HG03520 (cell line): ENCODE measurements at regions not wholly inside any gene's neighbourhood (a gene's known extent, or its start where the extent isn't known, plus 50 kb on each side); places are given as distances from the start of the nearest gene placed in this dataset.
"Not testable (repeated sequence)": the region's sequence is repeated elsewhere in the genome, so short reads cannot be mapped to it uniquely, and the experiment has no call there.

Source experiments
- ATAC-seq: cut with Tn5 transposase; IDR thresholded peaks from one replicate; pipeline ENCODE4 v1.9.1; 2021; ENCODE audit warnings: mild to moderate bottlenecking, moderate library complexity; ENCODE audit not compliant: unreplicated experiment

GRCh38 chr6:167661552-167662044, 165.1 kb upstream of the AFDN start:
- no peak for ATAC-seq

DNA sequence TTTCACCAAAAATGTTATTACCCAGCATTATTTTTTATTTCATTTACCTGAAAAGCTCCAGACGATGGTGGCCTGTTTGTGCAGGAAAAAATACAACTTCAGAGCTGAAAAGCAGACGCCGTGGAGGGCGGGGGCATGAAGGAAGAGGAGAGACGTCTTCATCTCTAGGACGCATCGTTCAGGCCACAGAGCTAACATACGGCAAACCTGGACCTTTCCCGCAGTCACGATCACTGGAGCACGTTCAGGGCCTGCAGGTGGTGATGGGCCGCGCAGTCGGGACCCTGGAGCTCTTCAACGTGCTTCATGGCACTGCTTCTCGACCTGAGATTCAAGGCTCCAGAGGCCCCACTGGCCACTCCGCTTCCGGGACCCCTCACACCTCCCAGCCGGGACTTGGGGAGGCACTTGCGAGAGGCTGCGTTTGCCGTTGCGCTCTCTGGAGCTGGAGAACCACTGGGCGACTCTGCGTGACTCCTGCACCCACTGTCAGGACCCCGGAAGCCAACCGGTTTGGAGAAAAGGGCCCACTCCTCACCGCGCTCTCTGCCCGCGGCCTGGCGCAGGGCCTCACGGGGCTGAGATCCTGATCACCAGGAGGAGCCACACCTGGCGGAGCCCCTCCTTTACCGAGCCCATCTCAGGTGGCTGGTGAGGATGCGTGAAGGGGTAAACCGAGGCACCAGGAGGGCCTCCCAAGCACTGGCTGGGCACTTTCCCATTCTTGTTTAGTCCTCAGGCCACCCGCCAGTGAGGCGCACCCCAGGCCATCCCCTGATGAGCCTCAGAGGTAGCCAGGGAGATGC, 164.4 kb upstream of the AFDN start:
- ATAC-seq = no peak

GRCh38 chr6:167662881-167663205, 163.9 kb upstream of the AFDN start:
- ATAC-seq = no peak

- no peak for ATAC-seq
Measured at GRCh38 chr6:167663316-167663715, 163.4 kb upstream of the AFDN start.

- ATAC-seq = no peak
Measured at GRCh38 chr6:167663784-167664443, 162.8 kb upstream of the AFDN start.

DNA sequence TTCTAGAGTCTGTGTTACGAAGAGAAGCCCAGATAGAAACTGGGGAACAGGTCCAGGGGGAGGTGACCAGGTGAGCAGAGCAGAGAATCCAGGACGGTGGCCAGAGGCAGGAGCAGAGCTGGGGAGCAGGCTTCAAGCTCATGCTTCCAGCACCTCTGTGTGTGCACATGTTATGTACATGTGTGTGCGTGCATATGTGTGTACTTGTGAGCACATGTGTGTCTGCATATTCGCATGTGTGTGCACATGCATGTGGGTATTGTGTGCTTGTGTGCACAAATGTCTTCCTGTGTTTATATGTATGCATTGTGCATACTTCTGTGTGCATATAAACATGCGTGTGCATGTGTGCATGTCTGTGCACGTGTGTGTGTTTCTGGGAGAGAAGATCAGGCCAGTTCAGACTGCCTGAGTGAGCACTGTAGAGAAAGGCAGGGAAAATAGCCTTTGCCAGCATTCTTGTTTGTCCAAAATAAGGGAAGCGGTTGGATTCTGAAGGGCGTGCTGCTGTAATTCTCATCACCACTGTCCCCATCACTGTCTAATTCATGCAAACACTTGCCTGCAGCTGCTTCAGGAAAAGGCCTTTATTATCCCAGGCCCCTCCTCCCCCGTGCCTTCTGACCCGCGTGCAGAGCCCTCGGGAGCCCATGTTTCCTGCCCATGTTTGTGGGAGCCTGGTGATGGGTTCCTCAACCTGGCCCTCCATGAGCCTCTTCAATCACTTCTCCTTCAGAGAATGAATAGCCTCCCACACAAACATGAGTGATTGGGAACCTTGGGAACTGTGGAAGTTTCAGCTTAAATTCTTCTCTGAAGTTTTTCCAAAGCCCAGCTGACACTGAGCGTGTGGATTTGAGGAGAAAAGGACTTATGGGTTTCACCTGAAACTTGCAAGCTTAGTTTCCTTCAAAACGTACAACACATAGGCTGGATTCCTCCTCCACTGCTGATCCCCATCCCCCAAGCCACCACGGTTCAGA, 161.7 kb upstream of the AFDN start:
- no peak for ATAC-seq

DNA sequence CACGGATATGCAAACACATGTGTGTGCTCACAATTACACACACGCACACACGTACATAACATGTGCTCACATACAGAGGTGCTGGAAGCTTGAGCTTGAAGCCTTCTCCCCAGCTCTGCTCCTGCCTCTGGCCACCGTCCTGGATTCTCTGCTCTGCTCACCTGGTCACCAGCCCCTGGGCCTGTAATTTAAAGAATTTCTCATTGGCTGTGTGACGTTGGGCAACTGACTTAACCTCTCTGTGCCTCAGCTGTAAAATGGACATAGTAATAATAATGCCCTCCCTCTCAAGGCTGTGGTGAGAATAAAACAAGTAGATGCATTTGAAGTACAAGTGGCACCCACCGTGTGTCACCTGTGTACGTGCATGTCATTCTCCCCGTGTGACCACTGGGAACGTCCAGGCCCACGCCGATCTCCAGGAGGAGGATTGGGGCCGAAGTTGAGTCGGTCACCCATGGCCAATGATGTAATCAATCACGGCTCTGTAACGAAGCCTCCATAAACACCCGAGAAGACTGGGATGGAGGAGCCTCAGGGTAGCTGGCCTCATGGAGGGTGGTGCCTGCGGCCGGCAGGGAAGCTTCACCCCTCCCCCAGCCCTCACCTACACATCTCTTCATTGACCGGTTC, 160.9 kb upstream of the AFDN start:
- ATAC-seq = no peak

GRCh38 chr6:167666571-167667203, 160.0 kb upstream of the AFDN start:
- ATAC-seq = no peak

DNA sequence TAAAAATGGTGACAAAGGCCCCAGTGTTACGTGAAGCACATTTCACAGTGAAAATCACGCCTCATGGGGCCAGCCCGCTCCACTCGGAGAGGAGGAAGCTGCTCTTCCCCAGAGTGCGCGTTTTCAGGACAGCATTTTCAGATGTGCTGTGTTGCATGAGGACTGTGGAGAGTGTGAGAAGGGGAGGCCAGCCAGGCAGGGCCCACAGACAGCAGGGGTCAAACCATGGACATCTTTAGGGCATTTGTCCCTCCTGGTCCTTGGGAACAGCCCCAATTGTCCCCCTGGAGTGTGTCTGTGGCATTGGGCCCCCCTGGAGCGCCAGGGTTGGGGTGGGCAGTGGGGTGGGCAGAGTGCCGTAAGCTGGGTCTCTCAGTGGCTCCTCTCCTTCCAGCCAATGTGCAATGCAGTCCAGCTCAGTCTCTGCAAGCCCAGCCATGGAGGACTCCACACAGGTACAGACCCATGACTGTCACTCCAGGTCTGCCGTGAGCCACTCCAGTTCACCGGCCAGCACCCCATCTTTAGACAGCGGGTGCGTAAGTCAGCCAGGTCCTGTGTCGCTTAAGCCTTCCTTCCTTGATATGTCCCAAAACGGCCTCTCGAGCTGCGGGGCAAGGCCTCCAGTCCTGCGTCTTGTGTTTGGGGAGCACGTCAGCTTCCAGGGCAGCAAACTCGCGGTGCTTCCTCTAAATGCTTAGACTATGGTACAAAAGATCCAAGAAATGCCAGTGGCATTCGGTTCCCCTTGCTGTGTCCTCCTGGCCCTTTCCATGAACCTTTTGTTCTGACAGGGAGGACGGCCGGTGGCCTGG, 159.3 kb upstream of the AFDN start:
- ATAC-seq = no peak

- no peak for ATAC-seq
Measured at GRCh38 chr6:167668019-167668753, 158.5 kb upstream of the AFDN start.

GRCh38 chr6:167668754-167669552, 157.8 kb upstream of the AFDN start:
- no peak for ATAC-seq

DNA sequence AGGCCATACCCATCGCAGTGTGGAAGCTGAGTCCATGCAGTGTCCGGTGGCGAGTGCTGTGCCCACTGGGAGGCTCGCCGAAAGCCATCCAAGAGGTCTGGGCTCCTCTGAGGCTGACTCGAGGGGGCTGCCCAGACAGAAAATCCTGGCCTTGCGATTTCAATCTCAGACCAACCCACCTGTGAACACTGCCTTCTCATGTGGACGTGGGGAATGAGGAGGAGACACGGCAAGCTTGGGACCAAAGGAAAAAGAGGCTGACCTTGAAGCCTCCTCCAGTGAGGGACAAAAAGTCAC, 157.2 kb upstream of the AFDN start:
- ATAC-seq = no peak

DNA sequence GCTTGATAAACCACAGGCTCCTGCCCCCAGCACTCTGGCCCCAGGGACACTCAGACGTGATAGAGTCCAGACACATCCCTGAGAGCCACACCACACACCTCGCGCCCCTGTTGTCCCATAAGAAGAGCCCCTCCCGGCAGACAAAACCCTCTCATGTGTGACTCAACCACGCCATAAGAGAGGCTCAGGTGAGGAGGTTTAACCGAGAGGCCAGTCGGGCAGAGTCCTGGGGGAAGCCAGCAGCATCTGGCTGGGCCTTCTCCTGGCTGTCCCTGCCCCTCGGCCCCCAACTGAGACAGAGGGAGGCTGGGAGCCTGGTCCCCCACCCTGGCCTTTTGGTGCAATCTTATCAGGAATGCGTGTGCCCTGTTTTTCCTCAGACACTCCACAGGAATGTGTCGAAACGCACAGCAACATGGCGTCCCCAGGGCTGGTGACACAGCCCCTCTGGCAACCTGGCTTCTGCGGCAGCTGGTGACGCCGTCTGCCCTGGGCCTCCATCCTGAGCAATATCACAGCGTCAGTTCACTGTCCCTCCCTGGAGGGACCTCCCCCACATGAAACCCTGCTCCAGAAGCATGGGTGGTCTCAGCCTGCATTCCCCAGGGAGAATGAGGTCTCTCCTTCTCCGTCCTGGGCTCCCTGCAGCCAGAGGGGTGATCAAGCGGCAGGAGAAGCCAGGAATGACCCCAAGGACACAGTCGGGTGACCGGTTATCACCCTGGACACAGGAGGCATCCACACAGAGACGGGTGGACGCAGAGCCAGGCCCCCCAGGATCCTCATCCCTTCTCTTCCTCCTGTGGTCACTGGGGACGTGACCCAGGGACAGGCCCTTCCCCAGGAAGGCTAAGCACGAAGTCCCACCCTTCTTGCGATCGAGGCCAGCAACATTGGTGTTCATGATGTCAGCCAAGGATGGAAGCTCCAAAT, 156.6 kb upstream of the AFDN start:
- no peak for ATAC-seq

GRCh38 chr6:167670938-167671338, 155.8 kb upstream of the AFDN start:
- no peak for ATAC-seq

DNA sequence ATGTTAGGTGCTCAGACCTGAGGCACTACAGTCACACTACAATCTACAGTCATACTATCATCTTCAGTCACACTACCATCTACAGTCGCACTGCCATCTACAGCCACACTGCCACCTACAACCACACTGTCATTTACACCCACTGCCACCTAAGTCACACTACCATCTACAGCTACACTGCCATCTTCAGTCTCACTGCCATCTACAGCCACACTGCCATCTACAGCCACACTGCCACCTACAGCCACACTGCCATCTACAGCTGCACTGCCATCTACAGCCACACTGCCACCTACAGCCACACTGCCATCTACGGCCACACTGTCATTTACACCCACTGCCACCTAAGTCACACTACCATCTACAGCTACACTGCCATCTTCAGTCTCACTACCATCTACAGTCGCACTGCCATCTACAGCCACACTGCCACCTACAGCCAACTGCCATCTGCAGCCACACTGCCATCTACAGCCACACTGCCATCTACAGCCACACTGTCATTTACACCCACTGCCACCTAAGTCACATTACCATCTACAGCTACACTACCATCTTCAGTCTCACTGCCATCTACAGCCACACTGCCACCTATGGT, 155.2 kb upstream of the AFDN start:
- not testable (repeated sequence) for ATAC-seq

DNA sequence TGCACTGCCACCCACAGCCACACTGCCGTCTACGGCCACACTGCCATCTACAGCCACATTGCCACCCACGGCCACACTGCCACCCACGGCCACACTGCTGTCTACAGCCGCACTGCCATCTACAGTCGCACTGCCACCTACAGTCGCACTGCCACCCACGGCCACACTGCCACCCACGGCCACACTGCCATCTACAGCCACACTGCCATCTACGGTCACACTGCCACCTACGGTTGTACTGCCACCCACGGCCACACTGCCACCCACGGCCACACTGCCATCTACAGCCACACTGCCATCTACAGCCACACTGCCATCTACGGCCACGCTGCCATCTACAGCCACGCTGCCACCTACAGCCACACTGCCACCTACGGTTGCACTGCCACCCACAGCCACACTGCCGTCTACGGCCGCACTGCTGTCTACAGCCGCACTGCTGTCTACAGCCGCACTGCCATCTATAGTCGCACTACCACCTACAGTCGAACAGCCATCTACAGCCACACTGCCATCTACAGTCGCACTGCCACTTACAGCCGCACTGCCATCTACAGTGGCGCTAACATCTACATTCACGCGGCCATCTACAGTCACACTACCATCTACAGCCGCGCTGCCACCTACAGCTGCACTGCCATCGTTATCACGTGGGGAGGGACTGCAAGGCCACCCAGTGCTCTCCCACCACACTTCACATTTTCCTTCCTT, 154.6 kb upstream of the AFDN start:
- no peak for ATAC-seq
